ENCODE measurements at regions not wholly inside any gene's neighbourhood (a gene's known extent, or its start where the extent isn't known, plus 50 kb on each side); places are given as distances from the start of the nearest gene placed in this dataset.

GRCh38 chr16:85524365-85524629, 88.8 kb upstream of the GSE1 start:
- TF ChIP-seq, protein P1, sequence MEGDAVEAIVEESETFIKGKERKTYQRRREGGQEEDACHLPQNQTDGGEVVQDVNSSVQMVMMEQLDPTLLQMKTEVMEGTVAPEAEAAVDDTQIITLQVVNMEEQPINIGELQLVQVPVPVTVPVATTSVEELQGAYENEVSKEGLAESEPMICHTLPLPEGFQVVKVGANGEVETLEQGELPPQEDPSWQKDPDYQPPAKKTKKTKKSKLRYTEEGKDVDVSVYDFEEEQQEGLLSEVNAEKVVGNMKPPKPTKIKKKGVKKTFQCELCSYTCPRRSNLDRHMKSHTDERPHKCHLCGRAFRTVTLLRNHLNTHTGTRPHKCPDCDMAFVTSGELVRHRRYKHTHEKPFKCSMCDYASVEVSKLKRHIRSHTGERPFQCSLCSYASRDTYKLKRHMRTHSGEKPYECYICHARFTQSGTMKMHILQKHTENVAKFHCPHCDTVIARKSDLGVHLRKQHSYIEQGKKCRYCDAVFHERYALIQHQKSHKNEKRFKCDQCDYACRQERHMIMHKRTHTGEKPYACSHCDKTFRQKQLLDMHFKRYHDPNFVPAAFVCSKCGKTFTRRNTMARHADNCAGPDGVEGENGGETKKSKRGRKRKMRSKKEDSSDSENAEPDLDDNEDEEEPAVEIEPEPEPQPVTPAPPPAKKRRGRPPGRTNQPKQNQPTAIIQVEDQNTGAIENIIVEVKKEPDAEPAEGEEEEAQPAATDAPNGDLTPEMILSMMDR (IDR thresholded peaks at IDR 0.05) = no peak
- TF ChIP-seq POLR2A (IDR thresholded peaks at IDR 0.05) = no peak
